SK-N-MC (cell line): ENCODE measurements at regions not wholly inside any gene's neighbourhood (a gene's known extent, or its start where the extent isn't known, plus 50 kb on each side); places are given as distances from the start of the nearest gene placed in this dataset.

Experiments
- EZH2 ChIP-seq: fragments of 200-600 bp; sonication (generic); IDR thresholded peaks from one replicate; pipeline ENCODE4 v1.6.1; 2017; ENCODE audit warnings: antibody characterized with exemption
- FOXP2 ChIP-seq: optimal IDR thresholded peaks from 2 replicates; pipeline ENCODE3; 2011; ENCODE audit warnings: mild to moderate bottlenecking, moderate library complexity; ENCODE audit not compliant: insufficient read depth; ENCODE audit errors: extremely low read length, control extremely low read depth
- POLR2AphosphoS5 ChIP-seq: IDR thresholded peaks from 2 replicates; pipeline ENCODE4 v1.6.1; 2012; ENCODE audit warnings: mild to moderate bottlenecking, low read depth, low read length, borderline replicate concordance

GRCh38 chr3:81375921-81376320, 385.5 kb downstream of the GBE1 start:
- no peak for TF ChIP-seq POLR2AphosphoS5
- TF ChIP-seq EZH2 = no peak
- TF ChIP-seq FOXP2 = no peak
